LNCaP clone FGC (cell line): ENCODE measurements at regions not wholly inside any gene's neighbourhood (a gene's known extent, or its start where the extent isn't known, plus 50 kb on each side); places are given as distances from the start of the nearest gene placed in this dataset.

Experiments used
- DNase-seq: peaks from one replicate; pipeline ENCODE4 v3.0.0-alpha.2; 2011; ENCODE audit warnings: low read depth
- H3K4me3 ChIP-seq: 2 replicates; pipeline ENCODE4 v1.5.1; 2011; ENCODE audit warnings: mild to moderate bottlenecking, low read depth, low read length, control low read depth
- TF ChIP-seq, protein P1 (sequence below): IDR thresholded peaks from 2 replicates; pipeline ENCODE4 v1.5.1; 2012; ENCODE audit warnings: mild to moderate bottlenecking; ENCODE audit not compliant: control insufficient read depth, insufficient read depth; ENCODE audit errors: extremely low read depth

DNA sequence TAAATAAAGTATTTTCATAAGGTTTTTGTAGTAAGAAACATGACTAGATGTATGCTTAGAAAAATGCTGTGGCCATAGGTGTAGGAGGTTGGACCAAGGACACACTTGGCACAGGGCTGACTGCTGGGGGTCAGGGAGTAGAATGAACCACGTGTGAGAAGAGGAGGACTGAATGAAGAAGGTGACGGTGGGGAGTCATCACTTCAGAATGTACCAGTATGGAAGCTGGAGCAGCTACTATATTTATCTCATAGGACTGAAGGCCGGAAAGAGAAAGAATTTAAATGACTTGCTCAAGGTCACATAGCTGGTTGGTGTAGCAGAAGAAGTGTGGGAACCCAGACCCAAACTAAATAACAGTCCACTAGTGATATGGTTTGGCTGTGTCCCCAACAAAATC lies 79.8 kb upstream of the HAO2 start:
- TF ChIP-seq, protein P1, sequence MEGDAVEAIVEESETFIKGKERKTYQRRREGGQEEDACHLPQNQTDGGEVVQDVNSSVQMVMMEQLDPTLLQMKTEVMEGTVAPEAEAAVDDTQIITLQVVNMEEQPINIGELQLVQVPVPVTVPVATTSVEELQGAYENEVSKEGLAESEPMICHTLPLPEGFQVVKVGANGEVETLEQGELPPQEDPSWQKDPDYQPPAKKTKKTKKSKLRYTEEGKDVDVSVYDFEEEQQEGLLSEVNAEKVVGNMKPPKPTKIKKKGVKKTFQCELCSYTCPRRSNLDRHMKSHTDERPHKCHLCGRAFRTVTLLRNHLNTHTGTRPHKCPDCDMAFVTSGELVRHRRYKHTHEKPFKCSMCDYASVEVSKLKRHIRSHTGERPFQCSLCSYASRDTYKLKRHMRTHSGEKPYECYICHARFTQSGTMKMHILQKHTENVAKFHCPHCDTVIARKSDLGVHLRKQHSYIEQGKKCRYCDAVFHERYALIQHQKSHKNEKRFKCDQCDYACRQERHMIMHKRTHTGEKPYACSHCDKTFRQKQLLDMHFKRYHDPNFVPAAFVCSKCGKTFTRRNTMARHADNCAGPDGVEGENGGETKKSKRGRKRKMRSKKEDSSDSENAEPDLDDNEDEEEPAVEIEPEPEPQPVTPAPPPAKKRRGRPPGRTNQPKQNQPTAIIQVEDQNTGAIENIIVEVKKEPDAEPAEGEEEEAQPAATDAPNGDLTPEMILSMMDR, result no peak
- H3K4me3 ChIP-seq, result no peak overlapping the region
- no peak for DNase-seq

DNA sequence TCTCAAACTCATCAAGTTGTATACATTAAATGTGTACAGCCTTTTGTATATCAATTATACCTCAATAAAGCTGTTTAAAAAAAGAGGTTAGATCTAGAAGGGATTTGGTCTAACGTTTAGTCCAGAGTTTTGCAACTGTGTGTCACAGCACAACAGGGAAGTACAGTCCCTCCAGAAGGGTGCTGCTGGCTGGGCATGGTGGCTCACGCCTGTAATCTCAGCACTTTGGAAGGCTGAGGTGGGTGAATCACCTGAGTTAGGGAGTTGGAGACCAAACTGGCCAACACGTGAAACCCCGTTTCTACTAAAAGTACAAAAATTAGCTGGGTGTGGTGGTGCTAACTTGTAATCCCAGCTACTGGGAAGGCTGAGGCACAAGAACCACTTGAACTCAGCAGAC lies 78.3 kb upstream of the HAO2 start:
- TF ChIP-seq, protein P1, result no peak
- DNase-seq, result no peak
- H3K4me3 ChIP-seq, result no peak overlapping the region

DNA sequence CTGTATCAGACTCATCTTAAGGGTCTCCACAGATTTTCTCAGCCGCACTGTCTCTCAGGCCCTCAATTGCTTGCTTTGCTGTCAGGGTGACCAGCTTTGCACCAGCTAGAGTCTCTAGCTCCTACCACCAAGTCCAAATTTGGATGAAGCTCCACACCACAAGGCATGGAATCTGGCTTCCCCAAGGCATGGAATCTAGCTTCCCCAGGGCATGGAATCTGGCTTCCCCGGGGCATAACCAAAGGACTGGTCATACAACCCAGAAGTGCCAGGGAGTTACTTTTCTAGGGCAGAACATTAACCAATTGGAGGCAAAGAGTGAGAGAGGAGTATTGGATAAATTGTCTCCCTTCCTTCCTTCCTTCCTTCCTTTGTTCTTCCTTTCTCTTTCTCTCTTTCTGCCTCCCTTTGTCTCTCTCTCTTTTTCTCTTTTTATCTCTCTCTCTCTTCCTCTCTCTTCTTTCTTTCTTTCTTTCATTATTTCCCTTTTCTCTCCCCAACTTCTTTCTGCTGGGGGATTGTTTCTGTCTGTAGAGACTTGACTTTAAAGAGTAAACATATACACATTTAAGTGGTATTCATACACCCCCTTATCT lies 76.9 kb upstream of the HAO2 start:
- DNase-seq, result no peak
- TF ChIP-seq, protein P1, result no peak
- no peak overlapping the region for H3K4me3 ChIP-seq

DNA sequence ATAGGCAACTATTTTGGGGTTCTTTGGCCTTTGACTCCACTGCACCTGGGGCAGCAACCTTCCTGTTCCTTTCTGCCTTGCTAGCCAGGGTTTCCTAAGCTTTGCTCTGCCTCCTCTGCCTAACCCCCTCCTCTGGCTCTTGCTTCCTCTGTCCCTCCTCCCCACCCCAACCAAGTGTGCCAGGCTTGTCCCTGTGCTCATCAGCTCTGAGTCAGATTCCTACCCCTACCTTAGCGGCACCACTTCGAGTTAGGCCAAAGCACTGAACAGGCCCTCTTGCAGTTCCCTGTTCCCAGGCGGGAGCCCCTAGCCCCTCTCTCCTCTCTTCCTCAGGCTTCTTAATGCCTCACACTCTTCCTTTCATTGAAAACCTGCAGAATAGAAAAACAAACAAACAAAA lies 74.8 kb upstream of the HAO2 start:
- TF ChIP-seq, protein P1, result no peak
- no peak overlapping the region for H3K4me3 ChIP-seq
- no peak for DNase-seq

DNA sequence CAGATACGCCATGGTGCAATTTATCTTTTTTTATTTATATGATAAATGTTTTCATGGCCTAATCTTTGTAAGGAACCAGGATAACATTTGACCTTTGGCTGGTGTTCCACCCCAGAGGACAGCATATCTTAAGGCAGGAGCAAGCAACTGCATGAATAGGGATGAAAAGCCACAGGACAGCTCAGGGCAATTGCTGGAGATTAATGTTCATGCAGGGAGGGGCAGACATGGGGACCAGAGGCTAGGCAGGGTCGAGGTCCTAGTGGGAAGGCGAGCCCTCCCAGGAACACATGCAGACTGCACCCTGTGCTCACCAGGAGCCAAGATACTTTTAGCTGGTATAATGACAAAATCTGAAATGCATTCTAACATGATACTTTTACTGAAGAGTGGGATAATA lies 74.4 kb upstream of the HAO2 start:
- DNase-seq, result no peak
- TF ChIP-seq, protein P1, result no peak
- no peak overlapping the region for H3K4me3 ChIP-seq

DNA sequence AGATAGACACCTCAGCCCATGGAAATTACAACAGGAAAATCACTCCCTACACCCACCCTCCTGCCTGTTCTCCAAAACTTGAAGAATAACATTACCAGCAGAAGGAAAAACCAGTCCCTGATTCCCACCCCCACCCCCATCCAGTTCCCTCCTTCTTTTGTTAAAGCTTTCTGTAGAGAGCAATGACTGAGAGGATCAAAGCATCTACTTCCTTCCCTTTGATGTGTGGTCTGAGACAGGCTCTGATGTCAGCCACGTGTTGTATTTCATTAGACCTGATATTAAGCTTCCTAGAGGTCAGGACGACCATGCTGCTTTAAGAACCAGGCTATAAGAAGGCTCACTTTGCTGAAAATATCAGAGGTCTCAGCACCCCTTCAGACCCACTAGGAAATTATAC lies 73.9 kb upstream of the HAO2 start:
- no peak for DNase-seq
- no peak overlapping the region for H3K4me3 ChIP-seq
- TF ChIP-seq, protein P1, result no peak

DNA sequence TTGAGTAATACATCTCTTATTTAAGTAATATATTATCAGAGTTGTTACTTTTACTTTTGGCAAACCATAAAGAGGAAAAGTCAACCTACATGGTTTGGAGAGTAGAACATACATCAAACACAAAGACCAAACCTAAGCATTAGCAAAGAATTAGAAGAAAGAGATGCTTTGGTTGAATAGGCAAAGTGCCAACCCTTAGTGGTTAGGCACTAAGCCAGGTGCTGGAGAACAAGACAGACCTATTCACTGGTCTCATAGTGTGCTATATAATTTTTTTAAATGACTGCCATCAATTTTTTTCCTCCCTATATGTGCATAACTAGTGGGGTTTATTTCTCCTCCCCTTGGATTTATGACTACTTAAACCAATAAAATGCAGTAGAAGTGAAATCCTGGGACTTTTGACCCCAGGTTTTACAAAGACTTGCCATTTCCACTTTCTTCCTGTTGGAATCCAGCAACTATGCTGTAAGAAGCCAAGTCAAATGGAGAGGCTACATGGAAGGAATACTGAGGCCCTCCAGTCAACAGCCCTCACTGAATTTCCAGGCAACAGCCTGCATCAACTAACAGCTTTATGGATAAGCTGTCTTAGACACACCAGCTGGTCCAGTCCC lies 69.8 kb upstream of the HAO2 start:
- no peak overlapping the region for H3K4me3 ChIP-seq
- TF ChIP-seq, protein P1, result no peak
- DNase-seq, result no peak
